Kidney capillary endothelial cell (primary cell): ENCODE measurements at regions not wholly inside any gene's neighbourhood (a gene's known extent, or its start where the extent isn't known, plus 50 kb on each side); places are given as distances from the start of the nearest gene placed in this dataset.

Experiments
- DNase-seq: peaks from one replicate; pipeline ENCODE4 v3.0.0-alpha.2; 2018; ENCODE audit warnings: low spot score

GRCh38 chr10:105875050-105875449 is 1234.0 kb downstream of the SORCS3 start:
- no peak for DNase-seq

GRCh38 chr10:105872665-105873064 is 1231.6 kb downstream of the SORCS3 start:
- DNase-seq = no peak

GRCh38 chr10:105868935-105869334 is 1227.8 kb downstream of the SORCS3 start:
- DNase-seq = no peak

GRCh38 chr10:105864854-105865253 is 1223.8 kb downstream of the SORCS3 start:
- DNase-seq = no peak

- no peak for DNase-seq
Measured at GRCh38 chr10:105857268-105858264, 1216.5 kb downstream of the SORCS3 start.

GRCh38 chr10:105855791-105856190 is 1214.7 kb downstream of the SORCS3 start:
- no peak for DNase-seq

- no peak for DNase-seq
Measured at GRCh38 chr10:105844676-105845570, 1203.8 kb downstream of the SORCS3 start.

- DNase-seq = no peak
Measured at GRCh38 chr10:105844241-105844640, 1203.2 kb downstream of the SORCS3 start.

GRCh38 chr10:105843786-105844185 is 1202.7 kb downstream of the SORCS3 start:
- DNase-seq = no peak

- no peak for DNase-seq
Measured at GRCh38 chr10:105840288-105840770, 1199.2 kb downstream of the SORCS3 start.

- DNase-seq = no peak
Measured at GRCh38 chr10:105838392-105838791, 1197.3 kb downstream of the SORCS3 start.

GRCh38 chr10:105837951-105838350 is 1196.9 kb downstream of the SORCS3 start:
- no peak for DNase-seq

- DNase-seq = no peak
Measured at GRCh38 chr10:105834261-105835059, 1193.4 kb downstream of the SORCS3 start.

GRCh38 chr10:105827133-105827532 is 1186.0 kb downstream of the SORCS3 start:
- DNase-seq = no peak

GRCh38 chr10:105807935-105808587 is 1167.0 kb downstream of the SORCS3 start:
- DNase-seq = no peak

GRCh38 chr10:105803206-105803605 is 1162.1 kb downstream of the SORCS3 start:
- no peak for DNase-seq

- DNase-seq = no peak
Measured at GRCh38 chr10:105800641-105801040, 1159.6 kb downstream of the SORCS3 start.

- DNase-seq = no peak
Measured at GRCh38 chr10:105798328-105798889, 1157.3 kb downstream of the SORCS3 start.

- peak; percentile 12 for DNase-seq
Measured at GRCh38 chr10:105797234-105797890, 1156.3 kb downstream of the SORCS3 start.

GRCh38 chr10:105793071-105793470 is 1152.0 kb downstream of the SORCS3 start:
- peak; percentile 42 for DNase-seq
